Cardiac fibroblast (primary cell): ENCODE measurements at regions not wholly inside any gene's neighbourhood (a gene's known extent, or its start where the extent isn't known, plus 50 kb on each side); places are given as distances from the start of the nearest gene placed in this dataset.

Source experiments
- DNase-seq, 2 donors: peaks; one replicate each; pipeline versions ENCODE4 v3.0.0 to v3.0.0-alpha.2; 2010; ENCODE audit warnings: low read depth in 2 of 2
- H3K4me3 ChIP-seq, 2 donors: replicated peaks in 1 of 2; 1 replicate in 1 of 2; 2 replicates in 1 of 2; pipeline ENCODE4 v1.5.1; 2011; ENCODE audit warnings: low read depth in 2 of 2, low read length in 2 of 2, mild to moderate bottlenecking in 2 of 2, moderate library complexity in 1 of 2
- CTCF ChIP-seq: IDR thresholded peaks from one replicate; pipeline ENCODE4 v1.5.1; 2011; ENCODE audit warnings: low read depth, mild to moderate bottlenecking, low read length, inconsistent platforms

GRCh38 chr4:157616741-157617472, 396.4 kb downstream of the GRIA2 start:
- no peak overlapping the region for H3K4me3 ChIP-seq
- TF ChIP-seq CTCF: no peak
- DNase-seq: no peak

GRCh38 chr4:157607996-157608395, 387.5 kb downstream of the GRIA2 start:
- H3K4me3 ChIP-seq: no peak overlapping the region
- no peak for TF ChIP-seq CTCF
- no peak for DNase-seq

GRCh38 chr4:157600583-157600982, 380.1 kb downstream of the GRIA2 start:
- TF ChIP-seq CTCF: no peak
- no peak overlapping the region for H3K4me3 ChIP-seq
- no peak for DNase-seq

- H3K4me3 ChIP-seq: no peak overlapping the region
- DNase-seq: no peak
- TF ChIP-seq CTCF: no peak
Observed at GRCh38 chr4:157591245-157591644, 370.7 kb downstream of the GRIA2 start.

GRCh38 chr4:157590679-157591078, 370.2 kb downstream of the GRIA2 start:
- TF ChIP-seq CTCF: no peak
- H3K4me3 ChIP-seq: no peak overlapping the region
- no peak for DNase-seq

GRCh38 chr4:157587681-157588423, 367.3 kb downstream of the GRIA2 start:
- H3K4me3 ChIP-seq: no peak overlapping the region
- TF ChIP-seq CTCF: no peak
- no peak for DNase-seq

GRCh38 chr4:157582141-157582540, 361.6 kb downstream of the GRIA2 start:
- no peak overlapping the region for H3K4me3 ChIP-seq
- no peak for TF ChIP-seq CTCF
- no peak for DNase-seq
